Panc1 (cell line): ENCODE measurements at regions not wholly inside any gene's neighbourhood (a gene's known extent, or its start where the extent isn't known, plus 50 kb on each side); places are given as distances from the start of the nearest gene placed in this dataset.

Source experiments
- ATAC-seq: fragments of 200-7000 bp; cut with Tn5 transposase; 2 replicates; pipeline ENCODE4 v1.9.1; 2020; ENCODE audit warnings: mild to moderate bottlenecking, moderate library complexity
- BruUV-seq: library from RNA; stranded (reverse); fragments of 400-500 nt; replicated peaks from 2 replicates; lab custom pipeline; 2021; lab: Mats Ljungman, UMichigan
- CTCF ChIA-PET: fragments of 300-600 bp; sonication (Branson Sonifier 250); formaldehyde crosslinking; loops from one replicate; lab custom pipeline; 2022; ENCODE audit warnings: antibody characterized with exemption; lab: Charles Lee
- POLR2A ChIA-PET: fragments of 300-600 bp; sonication (Branson Sonifier 250); formaldehyde crosslinking; loops from one replicate; lab custom pipeline; 2022; ENCODE audit warnings: antibody characterized with exemption; lab: Charles Lee
- DNase-seq: peaks from one replicate; pipeline ENCODE4 v3.0.0-alpha.2; 2010; ENCODE audit warnings: low read depth, low spot score
- H3K27ac ChIP-seq: 2 replicates; pipeline ENCODE4 v1.5.1; 2011; ENCODE audit warnings: mild to moderate bottlenecking, low read length, inconsistent platforms
- H3K27me3 ChIP-seq: fragments of 200-500 bp; sonication (Bioruptor generic); 2 replicates; pipeline ENCODE4 v1.6.0; 2014; ENCODE audit warnings: low read length, inconsistent platforms; ENCODE audit not compliant: control insufficient read depth, insufficient read depth
- H3K36me3 ChIP-seq: fragments of 200-500 bp; sonication (Bioruptor generic); 2 replicates; pipeline ENCODE4 v1.5.1; 2014; ENCODE audit warnings: inconsistent platforms, mild to moderate bottlenecking, low read length, moderate library complexity; ENCODE audit not compliant: control insufficient read depth, insufficient read depth
- H3K4me1 ChIP-seq: 2 replicates; pipeline ENCODE4 v1.5.1; 2011; ENCODE audit warnings: inconsistent platforms, mild to moderate bottlenecking, low read length, moderate library complexity; ENCODE audit not compliant: control insufficient read depth, insufficient read depth
- H3K4me3 ChIP-seq, 2 experiments: 2 replicates each; pipeline ENCODE4 v1.5.1; 2011 to 2012; ENCODE audit warnings: low read depth in 2 of 2, low read length in 2 of 2, mild to moderate bottlenecking in 2 of 2, inconsistent platforms in 1 of 2, moderate library complexity in 1 of 2
- H3K9me3 ChIP-seq: fragments of 200-500 bp; sonication (Bioruptor generic); 2 replicates; pipeline ENCODE4 v1.5.1; 2014; ENCODE audit warnings: low read depth, mild to moderate bottlenecking, inconsistent platforms, low read length, moderate library complexity; ENCODE audit not compliant: control insufficient read depth, insufficient read depth
- POLR2AphosphoS5 ChIP-seq: IDR thresholded peaks from 2 replicates; pipeline ENCODE4 v1.6.1; 2012; ENCODE audit warnings: mild to moderate bottlenecking, low read depth, low read length, moderate library complexity
- REST ChIP-seq, 2 experiments: IDR thresholded peaks; 2 replicates each; pipeline ENCODE4 v1.6.1; 2011 to 2012; ENCODE audit warnings: low read depth in 2 of 2, control low read depth in 1 of 2, low read length in 1 of 2, mild to moderate bottlenecking in 1 of 2, moderate library complexity in 1 of 2; ENCODE audit not compliant: insufficient read depth in 1 of 2
- SIN3A ChIP-seq: IDR thresholded peaks from 2 replicates; pipeline ENCODE4 v1.6.1; 2012; ENCODE audit warnings: low read depth, mild to moderate bottlenecking, low read length, moderate library complexity, borderline replicate concordance; ENCODE audit not compliant: insufficient read depth
- TCF7L2 ChIP-seq: IDR thresholded peaks from 2 replicates; pipeline ENCODE4 v1.6.1; 2011; ENCODE audit warnings: mild to moderate bottlenecking, low read depth, low read length, inconsistent platforms
- in situ Hi-C: cut with HindIII; loops from 2 replicates; pipeline ENCODE4 v1.10.0; 2016; ENCODE audit warnings: low sequenced_read_pairs, low pct_unique_long_range_greater_than_20kb
- intact Hi-C: fragments of 100-400 bp; cut with micrococcal nuclease; formaldehyde crosslinking; loops from one replicate; pipeline ENCODE4 v1.10.0; 2022; ENCODE audit not compliant: unreplicated experiment
- TF ChIP-seq, protein P1 (sequence below): fragments of 450-650 bp; IDR thresholded peaks from 2 replicates; pipeline ENCODE4 v1.5.1; 2017; ENCODE audit warnings: mild to moderate bottlenecking

DNA sequence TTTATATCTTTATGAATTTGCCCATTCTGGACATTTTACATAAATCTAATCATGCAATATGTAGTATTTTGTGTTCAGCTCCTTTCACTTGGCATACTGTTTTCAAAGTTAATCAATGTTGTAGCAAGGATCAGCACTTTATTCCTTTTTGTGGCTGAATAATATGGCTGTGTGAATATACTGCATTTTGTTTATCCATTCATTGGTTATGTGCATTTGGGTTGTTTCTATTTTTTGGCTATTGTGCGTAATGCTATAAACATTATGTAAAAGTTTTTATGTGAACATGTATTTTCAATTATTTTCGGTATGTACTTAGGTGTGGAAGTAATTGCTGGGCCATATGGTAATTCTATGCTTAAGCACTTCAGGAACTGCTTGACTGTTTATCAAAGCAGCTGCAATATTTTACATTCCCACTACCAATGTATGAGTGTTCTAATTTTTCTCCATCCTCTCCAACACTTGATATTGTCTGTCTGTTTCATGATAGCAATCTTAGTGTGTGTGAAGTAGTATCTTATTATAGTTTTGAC, 101.3 kb upstream of the P2RY1 start:
- intact Hi-C loops (no loop called here), in situ Hi-C loops (no loop called here)
- Histone ChIP-seq H3K4me3 (no peak overlapping the region), H3K27me3 (no peaks in the 10 kb centered on the region), H3K9me3 (no peaks in the 10 kb centered on the region), H3K4me1 (no peaks in the 10 kb centered on the region), H3K36me3 (no peaks in the 10 kb centered on the region), H3K27ac (no peak overlapping the region)
- POLR2A ChIA-PET: no interaction called here
- BruUV-seq: no TSS peak
- ATAC-seq: no peak
- TF ChIP-seq, protein P1, sequence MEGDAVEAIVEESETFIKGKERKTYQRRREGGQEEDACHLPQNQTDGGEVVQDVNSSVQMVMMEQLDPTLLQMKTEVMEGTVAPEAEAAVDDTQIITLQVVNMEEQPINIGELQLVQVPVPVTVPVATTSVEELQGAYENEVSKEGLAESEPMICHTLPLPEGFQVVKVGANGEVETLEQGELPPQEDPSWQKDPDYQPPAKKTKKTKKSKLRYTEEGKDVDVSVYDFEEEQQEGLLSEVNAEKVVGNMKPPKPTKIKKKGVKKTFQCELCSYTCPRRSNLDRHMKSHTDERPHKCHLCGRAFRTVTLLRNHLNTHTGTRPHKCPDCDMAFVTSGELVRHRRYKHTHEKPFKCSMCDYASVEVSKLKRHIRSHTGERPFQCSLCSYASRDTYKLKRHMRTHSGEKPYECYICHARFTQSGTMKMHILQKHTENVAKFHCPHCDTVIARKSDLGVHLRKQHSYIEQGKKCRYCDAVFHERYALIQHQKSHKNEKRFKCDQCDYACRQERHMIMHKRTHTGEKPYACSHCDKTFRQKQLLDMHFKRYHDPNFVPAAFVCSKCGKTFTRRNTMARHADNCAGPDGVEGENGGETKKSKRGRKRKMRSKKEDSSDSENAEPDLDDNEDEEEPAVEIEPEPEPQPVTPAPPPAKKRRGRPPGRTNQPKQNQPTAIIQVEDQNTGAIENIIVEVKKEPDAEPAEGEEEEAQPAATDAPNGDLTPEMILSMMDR: no peak
- TF ChIP-seq REST (IDR thresholded peaks at IDR 0.05; ENCODE audit: insufficient read depth in 1 of 2, low read depth in 2 of 2, low read length in 1 of 2): no peak
- no peak for TF ChIP-seq SIN3A
- no peak for TF ChIP-seq POLR2AphosphoS5
- TF ChIP-seq TCF7L2: no peak
- CTCF ChIA-PET: no interaction called here
- no peak for DNase-seq

DNA sequence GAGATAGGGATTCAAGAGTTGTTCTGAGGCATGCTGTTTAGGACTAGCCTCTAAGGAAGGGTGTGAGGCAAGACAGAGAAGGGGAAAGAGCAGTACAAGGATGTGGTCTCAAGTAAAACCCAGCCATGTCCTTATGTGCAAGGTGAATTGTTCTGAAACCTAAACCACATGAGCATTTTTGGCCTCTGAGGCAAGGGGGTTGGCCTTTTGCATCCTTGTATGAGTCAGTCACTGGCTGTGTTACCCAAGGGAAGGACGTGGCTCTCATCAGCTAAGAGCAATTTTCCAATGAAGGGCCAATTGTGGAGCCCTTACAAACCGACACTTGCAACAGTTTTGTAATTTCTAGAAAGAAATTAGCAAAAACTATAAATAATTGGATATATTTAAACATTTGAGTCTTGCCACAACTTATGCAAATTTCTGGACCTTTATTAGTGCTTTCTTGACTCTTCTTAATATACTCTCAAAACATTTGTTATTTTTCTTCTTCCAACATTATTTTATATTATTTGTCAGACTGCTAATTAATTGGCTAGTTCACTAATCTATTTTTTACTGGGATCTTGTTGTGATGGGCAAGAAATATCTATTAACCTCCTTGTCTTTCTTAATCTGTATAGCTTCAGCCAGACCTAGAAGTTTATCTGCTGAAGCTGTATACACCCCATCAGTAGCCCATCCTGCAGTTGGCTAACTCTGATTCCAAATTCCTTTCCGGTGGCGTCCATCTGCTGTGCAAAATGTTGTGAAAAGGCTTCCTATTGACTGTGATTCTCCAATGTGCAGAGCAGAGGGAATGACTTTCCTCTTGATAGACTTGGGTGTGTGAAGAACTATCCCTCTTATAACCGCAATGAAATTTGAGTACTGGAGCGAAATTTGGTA, 97.7 kb upstream of the P2RY1 start:
- no peaks in the 10 kb centered on the region for H3K4me1 ChIP-seq
- in situ Hi-C loops (no loop called here), intact Hi-C loops (no loop called here)
- ATAC-seq: no peak
- ChIA-PET POLR2A (no interaction called here), CTCF (no interaction called here)
- H3K27ac ChIP-seq: no peak overlapping the region
- TF ChIP-seq SIN3A (no peak), REST (IDR thresholded peaks at IDR 0.05; ENCODE audit: insufficient read depth in 1 of 2, low read depth in 2 of 2, low read length in 1 of 2) (no peak), POLR2AphosphoS5 (no peak), TCF7L2 (no peak)
- TF ChIP-seq, protein P1: no peak
- BruUV-seq: no TSS peak
- no peak overlapping the region for H3K4me3 ChIP-seq
- H3K36me3 ChIP-seq: no peaks in the 10 kb centered on the region
- H3K9me3 ChIP-seq: no peaks in the 10 kb centered on the region
- DNase-seq: no peak
- no peaks in the 10 kb centered on the region for H3K27me3 ChIP-seq
